ENCODE measurements at regions not wholly inside any gene's neighbourhood (a gene's known extent, or its start where the extent isn't known, plus 50 kb on each side); places are given as distances from the start of the nearest gene placed in this dataset.

DNA sequence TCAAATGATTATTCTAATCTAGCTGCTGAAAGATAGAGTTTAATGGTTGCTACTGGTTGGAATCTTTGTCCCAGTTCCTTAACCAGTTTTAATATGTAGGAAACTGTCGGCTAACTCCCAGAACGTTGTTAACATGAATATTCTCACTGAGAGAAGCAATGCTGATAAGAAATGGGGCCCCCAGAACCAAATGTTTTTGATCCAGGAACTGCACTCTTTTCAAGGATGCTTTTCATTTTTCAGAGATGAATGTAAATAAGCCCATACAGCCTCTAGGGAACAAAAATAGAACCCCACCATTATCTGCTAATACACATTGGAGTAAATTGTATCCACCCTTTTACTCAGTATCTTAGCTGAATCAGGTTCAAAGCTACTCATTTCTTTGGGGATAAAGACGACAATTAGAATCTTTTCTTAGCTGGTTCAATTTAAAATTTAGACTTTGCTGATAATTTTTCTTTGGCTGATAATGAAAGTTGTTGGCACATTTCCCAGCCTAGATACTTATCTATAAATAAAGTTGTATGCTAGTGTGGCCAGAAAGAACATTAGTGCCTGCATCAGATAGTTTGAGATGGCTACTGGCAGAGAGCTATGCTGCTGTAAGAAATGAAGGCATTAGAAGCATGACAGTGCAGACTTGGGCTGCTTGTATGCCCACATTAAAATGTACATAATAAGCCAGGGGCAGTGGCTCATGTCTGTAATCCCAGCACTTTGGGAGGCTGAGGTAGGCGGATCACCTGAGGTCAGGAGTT lies 323.3 kb upstream of the PDGFD start:
- DNase-seq (ENCODE audit: low spot score): no peak
- intact Hi-C loops (cut with DNase I): no loop called here

DNA sequence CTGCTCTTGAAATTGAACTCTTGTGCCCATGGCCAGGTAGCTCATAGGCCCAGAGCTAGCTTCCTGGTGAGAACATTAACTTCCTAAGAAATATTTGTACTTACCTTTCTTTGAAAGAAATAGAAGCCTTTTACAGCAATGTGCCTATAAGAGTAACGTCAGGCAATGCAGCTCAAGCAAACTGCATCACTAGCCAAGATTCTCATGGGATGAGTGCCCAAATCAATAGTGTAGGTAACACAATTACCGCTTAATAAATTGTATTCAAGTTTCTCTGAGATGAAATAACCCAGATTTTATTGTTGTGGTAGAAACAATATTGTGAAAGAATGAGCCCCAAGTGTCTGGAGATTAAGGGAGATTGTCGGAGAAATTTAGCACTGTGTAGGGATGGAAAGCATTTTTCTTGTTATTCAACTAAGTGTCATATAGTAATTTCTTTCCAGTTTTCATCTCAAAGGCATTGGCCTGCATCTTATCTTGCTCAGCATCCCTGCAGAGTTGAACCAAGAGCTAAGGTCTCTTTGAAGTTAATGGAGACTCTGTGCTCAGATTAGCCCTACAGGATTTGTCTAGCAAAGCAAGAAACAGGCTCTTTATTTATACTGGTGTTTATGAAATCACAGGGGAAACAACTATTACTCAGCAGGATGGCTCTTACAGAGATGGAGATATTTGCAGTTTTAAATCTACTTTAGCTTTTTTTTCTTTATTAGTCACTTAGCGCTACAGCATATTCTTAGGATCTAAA lies 321.0 kb upstream of the PDGFD start:
- intact Hi-C loops (cut with DNase I): no loop called here
- no peak for DNase-seq (ENCODE audit: low spot score)

DNA sequence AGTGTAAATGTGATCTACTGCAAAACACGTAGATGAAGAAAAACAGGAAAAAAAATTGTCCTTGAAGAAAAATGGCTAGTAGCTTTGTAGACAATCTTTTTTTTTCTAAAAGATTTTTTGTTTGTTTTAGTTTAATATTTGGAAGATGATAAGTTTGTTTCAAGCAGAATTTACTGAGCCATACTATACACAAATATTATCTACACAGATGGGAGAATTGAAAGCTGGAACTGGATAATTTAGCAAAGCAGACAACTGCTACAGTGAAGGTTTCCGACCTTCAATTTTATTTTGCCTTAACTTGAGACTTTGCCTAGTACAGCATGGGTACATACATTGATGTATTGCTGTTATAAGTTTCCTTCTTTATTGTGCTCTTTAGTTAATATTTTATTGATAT lies 313.0 kb upstream of the PDGFD start:
- DNase-seq (ENCODE audit: low spot score): no peak
- intact Hi-C loops (cut with DNase I): no loop called here

DNA sequence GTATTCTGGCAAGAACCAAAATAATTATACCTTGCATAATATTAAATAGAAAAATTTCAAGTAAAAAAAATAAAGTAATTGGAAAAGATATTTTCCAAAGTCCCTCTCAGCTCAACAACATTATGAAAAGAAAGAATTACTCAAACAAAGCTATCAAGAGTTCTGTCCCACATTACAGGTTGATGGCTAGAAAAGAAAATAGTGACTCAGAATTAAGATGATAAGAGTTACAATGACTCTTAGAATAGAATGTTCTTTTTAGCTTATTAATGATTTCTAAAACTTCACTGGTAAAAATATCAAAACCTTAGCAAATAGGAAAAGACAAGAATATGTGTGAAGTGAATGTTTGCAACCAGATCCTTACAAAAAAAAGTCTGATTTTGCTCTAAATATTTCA lies 312.5 kb upstream of the PDGFD start:
- intact Hi-C loops (cut with DNase I): no loop called here
- no peak for DNase-seq (ENCODE audit: low spot score)

DNA sequence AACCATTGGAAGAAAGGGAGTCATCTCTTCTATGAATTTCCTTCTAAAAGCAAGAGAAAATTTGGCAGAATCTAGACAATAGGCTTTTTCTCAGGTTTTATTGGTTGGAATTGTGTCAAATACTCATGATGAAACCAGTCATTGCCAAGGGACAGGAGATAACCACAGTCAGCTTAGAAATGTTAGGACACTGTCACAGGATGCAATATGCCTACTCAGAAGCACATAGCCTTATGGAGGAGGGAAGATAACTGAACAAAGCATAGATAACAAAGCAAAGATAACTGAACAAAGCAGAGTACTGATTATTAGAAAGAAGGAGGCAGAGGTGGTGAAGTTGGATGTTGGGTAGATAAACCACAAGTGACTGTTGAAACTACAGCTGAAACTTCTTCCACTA lies 303.5 kb upstream of the PDGFD start:
- no peak for DNase-seq (ENCODE audit: low spot score)
- intact Hi-C loops (cut with DNase I): no loop called here

DNA sequence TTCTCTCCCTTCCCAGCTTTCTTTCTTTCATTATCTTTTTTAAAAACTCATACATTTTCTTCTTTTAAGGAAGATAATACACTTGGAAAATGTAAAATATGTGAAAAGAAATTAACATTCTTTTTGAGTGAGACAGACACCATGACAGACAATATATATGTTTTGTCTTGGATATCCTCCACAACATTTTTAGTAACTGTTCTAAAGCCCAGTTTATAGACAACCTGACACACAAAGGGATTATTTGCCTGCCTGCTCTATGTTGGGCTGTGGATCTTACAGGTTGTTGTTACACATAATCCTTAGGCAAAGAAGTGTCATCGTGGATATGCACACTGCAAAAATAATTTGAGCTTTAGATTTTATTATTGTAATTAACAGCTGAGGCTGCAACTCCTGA lies 301.4 kb upstream of the PDGFD start:
- intact Hi-C loops (cut with DNase I): no loop called here
- DNase-seq (ENCODE audit: low spot score): no peak

DNA sequence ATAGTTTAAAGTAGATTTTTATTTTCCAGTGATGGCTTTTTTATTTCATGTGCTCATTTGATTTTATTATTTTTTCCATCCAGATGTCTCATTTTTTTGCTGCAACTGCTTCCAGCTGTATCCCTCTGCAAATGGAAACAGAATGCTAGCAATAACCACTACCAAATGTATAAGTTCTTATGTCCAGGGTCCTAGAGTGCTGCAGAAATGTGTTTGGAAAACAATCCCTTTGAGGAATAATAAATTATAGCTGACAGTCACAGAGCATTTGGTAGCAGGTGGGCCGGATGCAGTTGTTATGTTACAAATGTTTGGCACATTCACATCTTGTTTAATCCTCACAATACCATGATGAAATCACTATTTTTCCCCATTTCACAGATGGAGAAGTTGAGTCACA lies 300.7 kb upstream of the PDGFD start:
- no peak for DNase-seq (ENCODE audit: low spot score)
- intact Hi-C loops (cut with DNase I): no loop called here

DNA sequence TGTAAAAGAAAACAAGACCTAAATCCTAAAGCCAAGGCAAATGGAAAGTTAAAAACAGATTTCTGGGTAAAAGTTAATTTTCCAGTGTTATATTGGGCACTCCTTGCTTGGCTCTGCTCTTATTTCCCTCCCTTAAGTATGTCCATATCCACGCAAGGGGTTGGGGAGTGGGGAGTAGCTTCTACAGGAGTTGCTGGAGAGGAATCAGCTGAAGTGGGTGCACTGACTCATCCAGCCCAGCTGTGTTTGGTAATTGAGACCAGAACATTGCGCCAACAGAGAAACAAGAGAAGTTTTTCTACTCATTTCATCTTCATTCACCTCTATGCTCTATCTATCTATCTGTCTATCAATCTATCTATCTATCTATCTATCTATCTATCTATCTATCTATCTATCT lies 298.4 kb upstream of the PDGFD start:
- no peak for DNase-seq (ENCODE audit: low spot score)
- intact Hi-C loops (cut with DNase I): no loop called here

DNA sequence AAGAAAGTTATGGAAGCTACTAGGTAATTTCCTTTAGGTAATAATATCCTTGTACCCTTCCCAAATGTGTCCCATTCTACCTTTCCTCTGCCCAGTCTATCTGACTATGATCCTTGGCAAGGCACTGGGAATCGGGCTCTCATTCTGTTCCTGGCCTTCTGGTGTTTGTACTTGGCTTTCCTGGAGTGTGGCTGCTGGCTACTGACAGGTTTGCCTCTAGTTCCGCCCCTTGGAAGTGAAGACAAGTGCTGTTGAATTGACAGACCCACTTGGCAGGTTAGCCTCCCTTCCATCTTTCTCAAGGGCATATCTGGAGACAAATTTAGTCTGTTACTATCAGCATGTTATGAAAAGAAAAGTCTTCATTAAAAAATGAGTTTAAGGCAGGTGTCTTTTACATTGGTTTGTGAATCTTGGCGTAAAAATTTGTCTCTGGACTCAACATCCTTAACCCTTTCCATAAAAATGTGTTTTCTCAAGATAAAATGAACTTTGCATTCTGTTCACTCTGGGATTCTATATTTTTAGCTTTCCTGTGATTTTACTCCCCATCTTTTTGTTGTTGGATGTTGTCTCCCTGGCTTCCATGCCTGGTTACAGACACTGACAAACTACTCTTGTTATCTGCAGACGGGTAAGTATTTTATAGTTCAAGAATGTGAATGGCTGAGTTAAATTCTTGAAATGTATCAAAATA lies 287.4 kb upstream of the PDGFD start:
- DNase-seq (ENCODE audit: low spot score): no peak
- intact Hi-C loops (cut with DNase I): no loop called here

DNA sequence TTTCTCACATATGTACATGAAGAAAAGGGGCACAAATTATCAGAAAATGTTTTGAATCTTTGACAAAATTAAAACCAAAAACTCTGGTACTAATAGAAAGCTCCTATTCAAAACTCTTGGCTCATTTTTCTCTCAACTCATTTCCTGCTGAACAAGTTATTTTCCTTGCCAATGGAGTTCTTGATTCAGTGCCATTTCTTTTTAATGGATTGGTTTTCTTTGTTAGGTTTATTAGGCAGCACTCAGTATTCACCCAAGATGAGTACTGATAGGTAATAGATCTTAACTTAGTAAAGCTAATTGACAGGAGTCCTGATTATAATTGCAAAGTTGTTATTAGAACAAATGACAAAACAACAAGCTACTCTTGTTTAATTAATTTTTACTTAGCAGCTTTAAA lies 279.4 kb upstream of the PDGFD start:
- intact Hi-C loops (cut with DNase I): no loop called here
- DNase-seq (ENCODE audit: low spot score): no peak

DNA sequence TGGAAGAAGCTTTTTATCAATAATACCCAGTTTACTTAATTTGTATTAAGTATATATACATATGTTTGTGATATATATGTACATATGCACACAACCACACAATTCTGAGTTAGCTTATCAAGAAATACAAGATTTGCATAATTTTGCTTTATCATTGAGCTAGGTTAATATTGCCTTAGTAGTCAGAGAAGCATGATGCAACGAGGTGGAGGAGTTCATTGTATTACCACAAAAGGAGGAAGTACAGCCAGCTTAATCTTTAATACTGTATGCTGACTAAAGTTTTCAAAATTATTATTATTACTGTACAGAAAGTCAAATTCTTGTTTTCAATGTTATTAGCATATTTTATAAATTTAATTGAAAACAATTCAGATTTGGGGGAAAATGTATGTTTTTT lies 278.4 kb upstream of the PDGFD start:
- no peak for DNase-seq (ENCODE audit: low spot score)
- intact Hi-C loops (cut with DNase I): no loop called here

DNA sequence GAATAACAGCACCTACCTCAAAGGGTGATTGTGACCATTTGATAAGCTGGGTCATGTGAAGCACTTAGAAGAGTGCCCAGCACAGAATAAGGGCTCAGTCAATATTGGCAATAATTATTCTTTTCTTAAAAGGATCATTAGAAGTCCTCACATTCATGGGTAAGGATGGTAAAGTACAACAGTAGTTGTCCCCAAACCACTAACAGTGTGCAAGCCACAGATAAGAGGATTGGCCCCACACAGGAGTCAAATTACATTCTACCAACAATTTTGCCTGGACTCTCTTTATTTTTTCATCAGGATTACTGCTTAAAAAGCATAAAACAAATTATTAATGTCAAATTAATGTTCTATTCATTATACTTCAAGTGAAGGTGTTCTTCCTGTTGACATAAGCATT lies 271.5 kb upstream of the PDGFD start:
- intact Hi-C loops (cut with DNase I): no loop called here
- DNase-seq (ENCODE audit: low spot score): no peak

DNA sequence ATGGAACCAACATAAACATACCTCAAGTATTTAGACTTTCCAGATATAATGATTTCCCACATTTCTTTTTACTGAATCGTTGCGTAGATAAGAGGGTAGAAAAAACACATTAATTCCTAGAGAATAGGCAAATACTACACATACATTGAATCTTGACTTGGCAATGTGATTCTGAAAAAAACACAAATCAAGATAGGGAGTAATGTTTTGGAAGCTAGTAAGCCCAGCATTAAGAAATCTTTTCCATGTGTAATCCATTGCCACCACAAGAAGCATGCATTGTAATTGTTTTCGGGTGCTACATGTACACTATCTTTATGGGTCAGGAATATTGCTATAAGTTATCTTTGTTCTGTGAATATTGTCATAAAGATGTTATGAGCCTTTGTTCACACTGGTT lies 269.8 kb upstream of the PDGFD start:
- no peak for DNase-seq (ENCODE audit: low spot score)
- intact Hi-C loops (cut with DNase I): no loop called here

DNA sequence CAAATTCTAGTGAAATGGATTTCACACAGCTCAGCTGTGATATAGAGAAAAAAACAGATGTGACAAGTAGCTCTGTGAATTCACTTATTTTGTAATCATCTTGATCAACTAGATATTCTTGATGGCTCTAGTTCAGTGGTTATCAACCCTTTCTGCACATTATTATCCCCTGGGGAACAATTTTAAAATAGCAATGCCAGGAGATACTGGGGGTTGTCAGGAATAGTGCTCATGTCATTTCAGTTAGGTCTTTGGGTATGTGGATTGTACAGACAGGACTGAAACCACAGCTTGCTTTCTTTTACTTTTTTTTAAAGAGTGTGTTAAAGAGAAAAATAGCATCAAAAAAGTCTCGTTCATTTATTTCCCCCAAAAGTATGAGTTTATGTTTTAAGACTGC lies 269.0 kb upstream of the PDGFD start:
- intact Hi-C loops (cut with DNase I): no loop called here

DNA sequence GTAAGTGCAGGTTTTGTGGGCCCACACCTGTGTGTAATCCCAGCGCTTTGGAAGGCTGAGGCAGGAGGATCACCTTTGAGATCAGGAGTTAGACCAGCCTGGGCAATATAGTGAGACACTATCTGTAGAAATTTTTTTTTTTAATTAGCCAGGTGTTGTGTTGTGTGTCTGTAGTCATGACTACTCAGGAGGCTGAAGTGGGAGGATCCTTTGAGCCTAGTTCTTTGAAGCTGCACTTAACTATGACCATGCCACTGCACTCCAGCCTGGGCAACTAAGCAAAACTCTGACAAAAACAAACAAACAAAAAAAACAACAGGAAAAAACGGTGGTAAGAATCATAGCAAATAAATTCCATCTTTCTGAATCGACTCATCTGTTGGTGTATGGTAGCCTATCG lies 268.6 kb upstream of the PDGFD start:
- intact Hi-C loops (cut with DNase I): no loop called here
- no peak for DNase-seq (ENCODE audit: low spot score)

More for the DNA sequence above, 269.0 kb upstream of the PDGFD start:
- no peak for DNase-seq (ENCODE audit: low spot score)

DNA sequence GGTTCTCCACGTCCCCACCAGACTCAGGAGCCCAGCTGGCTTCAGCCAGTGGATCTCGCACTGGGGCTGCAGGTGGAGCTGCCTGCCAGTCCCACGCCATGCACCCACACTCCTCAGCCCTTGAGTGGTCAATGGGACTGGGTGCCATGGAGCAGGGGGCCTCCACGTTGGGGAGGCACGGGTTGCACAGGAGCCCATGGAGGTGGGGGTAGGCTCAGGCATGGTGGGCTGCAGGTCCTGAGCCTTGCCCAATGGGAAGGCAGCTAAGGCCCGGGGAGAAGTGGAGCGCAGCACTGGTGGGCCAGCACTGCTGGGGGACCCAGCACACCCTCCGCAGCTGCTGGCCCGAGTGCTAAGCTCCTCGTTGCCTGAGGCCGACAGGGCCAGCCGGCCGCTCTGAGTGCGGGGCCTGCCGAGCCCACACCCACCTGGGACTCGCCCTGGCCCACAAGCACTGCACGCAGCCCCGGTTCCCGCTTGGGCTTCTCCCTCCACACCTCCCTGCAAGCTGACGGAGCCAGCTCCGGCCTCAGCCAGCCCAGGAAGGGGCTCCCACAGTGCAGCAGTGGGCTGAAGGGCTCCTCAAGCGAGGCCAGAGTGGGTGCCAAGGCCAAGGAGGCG lies 258.5 kb upstream of the PDGFD start:
- intact Hi-C loops (cut with DNase I): no loop called here
- DNase-seq (ENCODE audit: low spot score): no peak

DNA sequence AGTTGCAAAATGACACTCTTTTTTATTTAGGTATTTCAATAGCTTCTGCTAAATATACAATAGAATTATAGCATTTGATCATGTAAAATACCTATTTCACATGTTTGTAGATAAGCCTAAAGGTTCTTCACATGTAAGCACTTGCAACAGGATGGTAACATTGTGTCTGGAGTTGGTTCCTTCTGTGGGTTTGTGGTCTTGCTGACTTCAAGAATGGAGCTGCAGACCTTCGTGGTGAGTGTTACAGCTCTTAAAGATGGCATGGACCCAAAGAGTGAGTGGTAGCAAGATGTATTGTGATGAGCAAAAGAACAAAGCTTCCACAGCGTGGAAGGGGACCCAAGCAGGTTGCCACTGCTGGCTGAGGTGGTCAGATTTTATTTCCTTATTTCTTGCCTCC lies 246.4 kb upstream of the PDGFD start:
- DNase-seq (ENCODE audit: low spot score): no peak
- intact Hi-C loops (cut with DNase I): no loop called here

DNA sequence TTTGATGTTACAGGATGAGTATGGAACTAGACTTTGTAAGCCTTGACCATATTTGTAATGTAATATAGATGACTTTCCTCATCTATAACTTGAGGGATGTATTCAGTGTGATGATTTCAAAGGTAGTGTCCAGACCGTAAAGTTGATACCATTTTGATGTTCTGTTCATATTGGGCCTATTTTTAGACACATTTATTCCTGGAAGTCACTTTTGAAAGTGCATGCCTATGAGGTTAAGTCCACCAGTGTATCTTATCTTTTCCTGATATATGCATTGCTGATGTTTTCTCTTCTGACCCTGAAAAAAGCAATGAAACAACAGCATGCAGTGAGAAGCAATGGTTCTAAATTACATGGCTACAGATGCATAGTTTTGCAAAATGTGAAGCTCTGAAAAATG lies 244.7 kb upstream of the PDGFD start:
- DNase-seq (ENCODE audit: low spot score): no peak
- intact Hi-C loops (cut with DNase I): no loop called here

DNA sequence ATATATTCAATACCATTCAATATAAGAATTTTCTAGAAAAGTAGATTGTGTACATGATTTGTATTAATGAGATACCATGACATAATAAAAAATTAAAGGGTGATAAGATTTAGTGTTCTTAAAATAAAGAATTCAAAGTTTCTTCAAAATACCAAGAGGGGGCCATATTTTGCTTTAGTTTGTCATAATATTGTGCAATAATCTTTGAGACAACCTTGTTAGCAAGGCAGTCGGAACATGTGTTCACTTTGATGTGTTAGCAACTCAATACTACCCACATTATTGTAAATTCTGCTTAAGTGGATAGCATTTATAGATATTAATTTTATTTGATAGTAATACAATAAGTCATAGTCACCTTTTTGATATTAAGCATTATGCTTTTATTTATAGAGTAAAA lies 241.3 kb upstream of the PDGFD start:
- no peak for DNase-seq (ENCODE audit: low spot score)
- intact Hi-C loops (cut with DNase I): no loop called here
